ENCODE measurements at regions not wholly inside any gene's neighbourhood (a gene's known extent, or its start where the extent isn't known, plus 50 kb on each side); places are given as distances from the start of the nearest gene placed in this dataset.

DNA sequence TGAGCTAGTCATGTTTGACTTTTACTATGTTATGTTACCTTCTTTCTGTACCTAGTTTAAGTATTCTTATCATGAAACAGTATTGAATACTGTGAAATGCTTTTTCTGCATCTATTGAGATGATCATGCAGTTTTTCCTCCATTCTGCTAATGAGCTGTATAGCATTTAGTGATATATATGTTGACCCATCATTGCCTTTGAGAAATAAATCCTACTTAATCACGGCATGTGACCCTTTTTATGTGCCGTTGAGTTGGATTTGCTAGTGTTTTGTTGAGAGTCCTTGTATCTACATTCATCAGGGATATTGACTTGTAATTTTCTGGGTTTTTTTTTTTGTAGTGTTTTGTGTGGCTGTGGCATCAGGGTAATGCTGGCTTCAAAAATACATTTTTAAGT, 537.7 kb upstream of the AADAT start:
- TF ChIP-seq POLR2A (IDR thresholded peaks at IDR 0.05; ENCODE audit: borderline replicate concordance, extremely low read depth, insufficient read depth, insufficient read length): no peak
- no peak for TF ChIP-seq CEBPB (IDR thresholded peaks at IDR 0.05; ENCODE audit: low read depth)
- TF ChIP-seq, protein P1, sequence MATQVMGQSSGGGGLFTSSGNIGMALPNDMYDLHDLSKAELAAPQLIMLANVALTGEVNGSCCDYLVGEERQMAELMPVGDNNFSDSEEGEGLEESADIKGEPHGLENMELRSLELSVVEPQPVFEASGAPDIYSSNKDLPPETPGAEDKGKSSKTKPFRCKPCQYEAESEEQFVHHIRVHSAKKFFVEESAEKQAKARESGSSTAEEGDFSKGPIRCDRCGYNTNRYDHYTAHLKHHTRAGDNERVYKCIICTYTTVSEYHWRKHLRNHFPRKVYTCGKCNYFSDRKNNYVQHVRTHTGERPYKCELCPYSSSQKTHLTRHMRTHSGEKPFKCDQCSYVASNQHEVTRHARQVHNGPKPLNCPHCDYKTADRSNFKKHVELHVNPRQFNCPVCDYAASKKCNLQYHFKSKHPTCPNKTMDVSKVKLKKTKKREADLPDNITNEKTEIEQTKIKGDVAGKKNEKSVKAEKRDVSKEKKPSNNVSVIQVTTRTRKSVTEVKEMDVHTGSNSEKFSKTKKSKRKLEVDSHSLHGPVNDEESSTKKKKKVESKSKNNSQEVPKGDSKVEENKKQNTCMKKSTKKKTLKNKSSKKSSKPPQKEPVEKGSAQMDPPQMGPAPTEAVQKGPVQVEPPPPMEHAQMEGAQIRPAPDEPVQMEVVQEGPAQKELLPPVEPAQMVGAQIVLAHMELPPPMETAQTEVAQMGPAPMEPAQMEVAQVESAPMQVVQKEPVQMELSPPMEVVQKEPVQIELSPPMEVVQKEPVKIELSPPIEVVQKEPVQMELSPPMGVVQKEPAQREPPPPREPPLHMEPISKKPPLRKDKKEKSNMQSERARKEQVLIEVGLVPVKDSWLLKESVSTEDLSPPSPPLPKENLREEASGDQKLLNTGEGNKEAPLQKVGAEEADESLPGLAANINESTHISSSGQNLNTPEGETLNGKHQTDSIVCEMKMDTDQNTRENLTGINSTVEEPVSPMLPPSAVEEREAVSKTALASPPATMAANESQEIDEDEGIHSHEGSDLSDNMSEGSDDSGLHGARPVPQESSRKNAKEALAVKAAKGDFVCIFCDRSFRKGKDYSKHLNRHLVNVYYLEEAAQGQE (IDR thresholded peaks at IDR 0.05; ENCODE audit: low read depth): no peak
- no peak for TF ChIP-seq ATF3 (IDR thresholded peaks at IDR 0.05)
- no peak for TF ChIP-seq ZBTB33 (IDR thresholded peaks at IDR 0.05; ENCODE audit: extremely low read depth, insufficient replicate concordance, low read length)
- TF ChIP-seq SRF (IDR thresholded peaks at IDR 0.05; ENCODE audit: low read depth): no peak
- no peak for TF ChIP-seq FOSL1 (IDR thresholded peaks at IDR 0.05; ENCODE audit: low read depth)
- no peak for TF ChIP-seq POLR2AphosphoS5 (IDR thresholded peaks at IDR 0.05; ENCODE audit: low read depth, low read length)
- TF ChIP-seq EZH2 (IDR thresholded peaks at IDR 0.05): no peak
- Histone ChIP-seq H3K36me3 (ENCODE audit: control insufficient read depth in 1 of 2, insufficient read depth in 2 of 2, low read length in 2 of 2) (no peaks in the 10 kb centered on the region), H3K9ac (ENCODE audit: low read length) (no peak overlapping the region), H2AFZ (ENCODE audit: low read depth, low read length, poor library complexity, severe bottlenecking) (no peak overlapping the region), H3K4me1 (ENCODE audit: control insufficient read depth in 1 of 2, insufficient read depth in 2 of 2, low read length in 2 of 2) (no peaks in the 10 kb centered on the region), H3K79me2 (ENCODE audit: insufficient read depth, low read length) (no peaks in the 10 kb centered on the region), H3K9me2 (ENCODE audit: insufficient read depth) (no peaks in the 10 kb centered on the region), H3K27me3 (ENCODE audit: insufficient read depth, low read length) (no peaks in the 10 kb centered on the region), H4K20me1 (ENCODE audit: insufficient read depth) (no peaks in the 10 kb centered on the region), H3K27ac (ENCODE audit: low read depth, low read length) (no peak overlapping the region), H3K4me2 (ENCODE audit: low read length) (no peak overlapping the region), H3K9me3 (ENCODE audit: control insufficient read depth in 1 of 2, insufficient read depth in 1 of 2, low read depth in 1 of 2, low read length in 2 of 2) (no peaks in the 10 kb centered on the region), H3K4me3 (replicated peaks in 1 of 2; ENCODE audit: low read depth in 1 of 2, low read length in 2 of 2) (no peak overlapping the region)
- ATAC-seq (no peak), DNase-seq (ENCODE audit: low read depth, low spot score) (no peak)
- ChIA-PET RAD21 (ENCODE audit: low non-redundant PET in 1 of 2, low total read pairs in 2 of 2, uncharacterized antibody in 2 of 2, unreplicated experiment in 2 of 2) (no interaction called here), POLR2A (no interaction called here), CTCF (no interaction called here)
- no TSS peak for BruUV-seq (replicated peaks)
- intact Hi-C loops (cut with micrococcal nuclease): no loop called here
